ENCODE measurements at regions not wholly inside any gene's neighbourhood (a gene's known extent, or its start where the extent isn't known, plus 50 kb on each side); places are given as distances from the start of the nearest gene placed in this dataset.

DNA sequence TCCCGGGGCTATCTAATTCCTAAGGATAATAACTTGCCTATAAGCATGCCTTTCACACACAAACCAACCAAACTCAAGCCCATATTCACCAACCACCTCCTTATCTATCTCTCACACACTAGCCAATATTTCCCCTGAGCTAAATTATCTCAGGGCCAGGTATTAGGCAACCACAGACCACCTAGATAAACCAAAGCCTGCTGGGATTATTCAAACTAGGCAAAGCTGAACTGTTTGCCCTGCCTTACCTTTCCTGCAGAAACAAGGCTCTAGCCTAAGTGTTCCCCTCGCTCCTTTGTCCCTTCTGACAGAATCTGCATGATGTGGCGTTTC lies 114.7 kb upstream of the EEA1 start:
- no peak for DNase-seq

- no peak for DNase-seq
Measured at GRCh38 chr12:93047118-93047517, 118.0 kb upstream of the EEA1 start.

GRCh38 chr12:93048656-93049055 lies 119.6 kb upstream of the EEA1 start:
- no peak for DNase-seq

DNA sequence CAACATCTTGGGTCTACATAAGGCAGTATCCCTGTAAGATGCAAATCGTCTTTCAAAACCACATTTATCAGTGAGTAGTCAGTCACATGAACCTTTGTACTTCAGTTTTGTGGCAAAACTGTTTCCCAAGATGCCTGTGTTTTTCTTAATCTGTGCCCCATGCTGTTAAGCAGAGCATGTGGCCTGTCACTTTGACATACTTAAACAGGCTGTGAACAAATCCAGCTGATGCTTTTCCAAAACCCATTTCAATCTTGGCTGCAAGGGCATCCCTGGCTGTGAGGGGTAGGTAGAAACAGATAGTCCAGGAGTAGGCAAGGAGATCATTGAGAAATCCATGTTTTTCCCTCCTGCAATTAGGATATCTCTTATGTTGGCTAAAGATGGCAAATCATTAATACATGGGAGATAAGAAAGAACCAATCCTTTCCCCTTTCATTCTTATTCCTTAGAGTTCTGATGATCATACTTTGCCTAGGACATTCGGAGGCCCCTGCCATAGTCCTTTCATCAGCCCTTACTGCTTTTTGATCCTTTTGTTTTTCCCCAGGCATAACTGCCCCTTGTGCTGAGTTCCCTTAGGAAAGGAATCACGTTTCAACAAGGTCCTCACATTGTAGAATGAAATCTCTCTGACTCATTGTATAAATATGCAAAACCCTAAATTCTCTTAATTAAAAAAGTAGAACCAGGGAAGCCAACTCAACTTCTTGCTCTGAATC lies 121.1 kb upstream of the EEA1 start:
- no peak for DNase-seq

DNA sequence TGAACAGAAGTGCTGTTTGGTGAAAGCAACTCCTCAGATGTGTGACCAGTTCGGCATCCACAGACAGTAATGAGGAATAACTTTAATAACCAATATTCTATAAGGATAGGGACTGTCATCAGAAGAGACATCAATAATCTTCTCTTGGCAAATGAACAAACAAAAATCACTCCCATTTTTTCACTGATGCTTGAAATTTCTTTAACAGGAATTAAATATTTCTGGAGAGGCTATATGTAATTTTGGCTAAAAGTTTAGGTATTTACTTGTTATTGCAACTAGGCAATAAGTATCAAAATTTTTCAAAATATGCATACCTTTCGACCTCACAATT lies 121.6 kb upstream of the EEA1 start:
- no peak for DNase-seq

DNA sequence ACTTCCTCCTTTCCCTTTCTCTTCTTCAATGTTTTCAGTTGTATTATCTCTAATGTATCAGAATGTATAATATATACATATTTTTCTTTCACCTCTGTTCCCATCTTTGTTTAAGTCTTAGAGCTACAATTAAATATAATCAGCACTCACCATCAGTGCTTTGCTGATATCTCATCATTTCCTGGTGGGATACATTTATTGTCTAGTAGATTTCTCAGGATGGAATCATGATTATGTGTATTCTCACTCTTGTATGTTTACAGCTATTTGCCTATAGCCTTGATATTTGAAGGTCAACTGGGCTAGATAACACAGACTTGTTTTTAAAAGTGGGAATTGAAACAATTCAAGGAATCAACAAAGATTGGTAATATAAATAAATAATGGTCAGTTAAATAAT lies 124.9 kb upstream of the EEA1 start:
- DNase-seq: no peak

DNA sequence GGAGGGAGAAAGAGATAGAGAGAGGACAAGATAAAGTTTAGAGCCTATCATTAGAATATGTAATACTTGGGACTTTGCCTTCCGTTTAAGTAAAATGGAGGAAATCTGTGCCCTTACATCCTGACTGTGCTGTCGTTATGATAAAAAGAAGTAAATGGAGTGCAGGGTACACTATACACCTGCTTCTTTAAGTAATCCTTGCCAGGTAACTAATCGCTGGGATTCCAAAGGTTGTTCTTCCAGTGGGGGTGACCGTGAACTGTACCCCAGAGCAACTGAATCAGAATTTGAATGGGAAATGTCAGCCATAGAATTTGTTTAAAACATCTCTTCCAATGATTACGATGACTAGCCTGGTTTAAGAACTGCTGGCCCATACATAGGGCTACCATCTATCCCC lies 126.1 kb upstream of the EEA1 start:
- DNase-seq: no peak

GRCh38 chr12:93056971-93057535 lies 128.0 kb upstream of the EEA1 start:
- DNase-seq: no peak

GRCh38 chr12:93058280-93058679 lies 129.2 kb upstream of the EEA1 start:
- DNase-seq: no peak

DNA sequence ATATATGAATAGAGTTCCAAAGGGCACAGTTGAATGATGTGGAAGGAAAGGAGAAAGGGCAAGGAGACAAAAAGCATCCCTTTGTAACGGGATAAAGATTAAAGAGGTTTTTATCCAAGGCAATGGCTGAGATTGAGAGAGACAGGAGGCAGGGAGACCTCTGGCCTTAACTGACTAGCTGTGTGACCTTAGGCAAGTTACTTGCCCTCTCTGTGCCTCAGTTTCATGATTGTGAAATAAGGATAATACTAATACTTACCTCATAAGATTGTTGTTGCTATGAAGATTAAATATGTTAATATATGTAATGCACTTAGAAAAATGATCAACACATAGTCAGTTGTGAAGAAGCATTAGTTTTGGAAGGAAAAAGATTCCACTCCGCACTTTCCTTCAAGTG lies 130.2 kb upstream of the EEA1 start:
- no peak for DNase-seq

DNA sequence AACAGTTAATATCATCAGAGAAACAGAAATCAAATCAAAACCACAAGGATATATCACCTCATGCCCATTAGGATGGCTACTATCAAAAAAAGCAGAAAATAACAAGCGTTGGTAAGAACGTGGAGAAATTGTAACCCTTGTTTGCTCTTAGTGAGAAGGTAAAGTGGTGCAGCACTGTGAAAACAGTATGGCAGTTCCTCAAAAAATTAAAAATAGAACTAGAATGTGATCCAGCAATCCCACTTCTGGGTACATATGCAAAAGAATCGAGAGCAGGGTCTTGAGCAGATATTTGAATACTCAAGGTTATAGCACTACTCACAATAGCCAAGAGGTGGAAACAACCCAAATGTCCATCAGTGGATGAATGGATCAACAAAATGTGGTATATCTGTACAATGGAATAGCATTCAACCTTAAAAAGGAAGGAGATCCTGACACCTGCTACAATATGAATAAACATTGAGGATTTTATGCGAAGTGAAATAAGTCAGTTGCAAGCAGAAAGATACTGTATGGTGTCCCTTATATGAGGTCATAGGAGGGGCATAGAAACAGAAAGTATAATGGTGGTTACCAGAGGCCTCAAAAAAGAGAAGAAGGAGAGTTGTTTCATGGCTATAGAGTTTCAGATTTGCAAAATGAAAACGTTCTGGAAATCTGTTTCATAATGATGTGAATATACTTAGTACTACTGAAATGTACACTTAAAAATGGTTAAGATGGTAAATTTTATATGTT lies 131.0 kb upstream of the EEA1 start:
- DNase-seq: no peak

DNA sequence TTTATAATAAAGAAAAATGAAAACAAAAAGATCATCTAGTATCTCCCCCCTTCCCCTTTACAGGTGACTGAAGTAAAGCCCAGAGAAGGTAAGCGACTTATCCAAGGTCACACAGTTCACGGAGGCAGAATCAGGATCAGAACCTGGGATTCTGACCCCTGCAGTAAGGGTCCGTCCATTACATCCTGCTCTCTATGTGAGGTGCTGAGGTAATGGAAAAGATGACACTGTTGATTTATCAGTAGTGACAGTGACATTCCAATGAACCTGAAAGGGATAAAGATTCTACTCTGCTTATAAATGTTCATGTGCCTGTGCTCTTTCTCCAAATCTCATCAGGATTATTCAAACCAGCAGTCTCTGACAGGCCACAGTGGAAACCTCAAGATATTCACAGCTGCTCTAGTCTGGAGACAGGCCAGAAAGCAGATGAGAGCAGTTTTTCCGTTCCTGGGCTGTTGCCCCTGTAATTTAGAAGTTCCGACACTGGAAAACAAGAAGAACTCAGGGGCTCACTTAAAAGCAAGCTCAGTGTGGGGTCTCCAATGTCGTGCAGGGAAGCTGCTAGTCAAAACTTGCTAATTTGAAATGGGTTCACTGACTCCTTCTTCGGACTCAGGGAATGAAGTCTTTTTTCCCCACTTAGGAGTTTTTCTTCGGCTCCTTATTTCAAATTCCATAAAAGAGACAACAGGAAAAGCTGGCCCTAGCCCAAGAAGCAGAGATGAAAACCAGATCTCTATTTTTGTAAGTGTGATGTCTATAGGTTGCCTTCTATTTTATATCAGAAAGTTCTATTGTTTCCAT lies 131.8 kb upstream of the EEA1 start:
- no peak for DNase-seq

DNA sequence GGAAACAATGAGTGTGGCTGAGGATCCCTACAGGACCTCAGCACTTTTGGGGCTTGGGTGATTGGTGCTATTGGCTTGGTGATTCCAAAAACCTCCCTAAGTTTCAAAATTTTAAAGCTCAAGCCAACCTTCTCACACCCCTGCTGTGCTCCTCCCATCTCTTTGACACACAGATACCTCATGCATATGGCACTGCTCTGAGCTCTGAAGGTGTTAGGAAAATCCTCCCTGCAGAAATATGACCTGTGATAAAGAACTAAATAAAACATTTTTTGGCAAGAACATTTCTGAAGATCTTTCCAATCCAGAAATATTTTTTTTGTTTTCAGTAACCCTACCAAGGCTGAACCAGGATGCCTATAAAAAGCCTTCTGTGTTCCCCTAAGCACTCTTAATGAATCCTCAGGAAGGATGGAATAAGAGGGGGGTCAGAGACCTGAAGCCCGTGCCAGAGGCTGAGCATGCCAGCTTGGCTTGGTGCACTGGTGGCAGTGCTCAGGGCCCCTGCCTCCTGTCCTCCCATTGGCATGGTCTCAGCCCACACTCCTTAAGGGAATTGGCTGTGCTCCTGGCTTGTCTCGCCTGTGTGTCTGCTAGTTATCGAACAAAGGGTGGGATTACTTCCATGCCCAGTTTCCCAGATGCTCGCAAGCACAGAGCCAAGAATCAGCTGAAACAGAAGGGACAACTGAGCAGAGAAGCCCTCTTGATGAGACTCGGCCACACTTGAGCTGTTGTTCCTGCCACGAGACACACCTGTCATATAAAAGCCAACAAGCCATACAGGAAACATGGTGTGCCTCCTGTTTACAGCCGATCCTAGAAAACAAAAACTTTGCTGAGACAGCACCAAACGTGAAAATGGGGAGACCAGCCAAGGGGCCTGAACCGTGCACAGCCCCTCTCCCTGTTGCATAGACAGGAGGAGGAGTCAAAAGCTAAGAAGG lies 132.7 kb upstream of the EEA1 start:
- DNase-seq: no peak

DNA sequence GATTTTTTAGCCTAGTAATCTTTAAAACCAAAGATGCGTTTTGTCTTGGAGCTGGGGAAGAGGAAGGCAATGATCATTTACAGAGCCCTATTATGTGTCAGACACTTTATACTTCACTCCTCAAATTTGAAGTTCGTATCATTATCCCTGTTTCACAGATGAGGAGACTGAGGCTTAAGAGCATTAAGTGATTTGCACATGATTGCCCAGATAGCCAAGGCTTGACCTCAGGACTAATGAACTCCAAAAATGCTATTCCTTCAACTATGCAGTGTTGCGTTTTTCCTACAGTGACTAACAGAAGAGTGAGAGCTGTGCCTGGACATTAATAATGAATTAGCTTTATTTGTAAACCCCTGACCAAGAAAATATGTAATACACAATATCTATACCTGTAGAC lies 136.8 kb upstream of the EEA1 start:
- DNase-seq: no peak

GRCh38 chr12:93072340-93072739 lies 143.2 kb upstream of the EEA1 start:
- no peak for DNase-seq

- no peak for DNase-seq
Measured at GRCh38 chr12:93073324-93073723, 144.2 kb upstream of the EEA1 start.

- no peak for DNase-seq
Measured at GRCh38 chr12:93078059-93078458, 149.0 kb upstream of the EEA1 start.

DNA sequence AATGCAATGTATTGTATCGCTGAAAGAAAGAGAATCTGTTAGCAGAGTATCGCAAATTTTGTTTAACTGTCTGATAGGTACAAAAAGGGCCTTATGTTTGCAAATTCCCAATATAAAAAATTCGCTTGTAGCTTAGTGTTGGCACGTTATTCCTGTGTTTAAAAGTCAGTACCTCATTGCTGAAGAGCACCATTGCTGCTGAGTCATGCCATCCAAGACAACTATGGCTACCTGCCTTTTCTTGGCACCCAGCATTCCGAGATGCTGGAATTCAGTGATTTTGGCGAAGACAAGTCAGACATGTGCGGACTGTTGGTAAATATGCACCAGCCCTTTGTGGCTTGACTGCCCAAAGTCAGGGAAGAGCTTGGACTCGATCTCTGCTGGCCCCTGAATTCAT lies 149.5 kb upstream of the EEA1 start:
- no peak for DNase-seq

DNA sequence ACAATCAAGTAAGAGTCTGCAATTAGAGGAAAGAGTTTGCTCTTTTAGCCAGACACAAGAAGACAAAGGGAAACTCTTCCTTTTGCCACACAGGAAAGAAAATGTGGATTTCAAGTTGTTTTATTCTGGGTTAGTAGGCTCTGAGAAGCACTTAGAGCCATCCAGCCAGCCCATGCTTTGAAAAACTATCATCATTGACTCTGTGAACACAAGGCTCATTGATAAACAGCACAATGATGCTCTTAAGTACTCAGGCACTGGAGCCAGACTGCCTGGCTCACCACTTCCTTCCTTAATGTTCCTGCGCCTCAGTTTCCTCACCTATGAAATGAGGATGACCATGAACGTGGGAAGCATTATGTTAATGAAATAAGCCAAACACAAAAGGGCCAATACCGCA lies 150.2 kb upstream of the EEA1 start:
- DNase-seq: no peak

DNA sequence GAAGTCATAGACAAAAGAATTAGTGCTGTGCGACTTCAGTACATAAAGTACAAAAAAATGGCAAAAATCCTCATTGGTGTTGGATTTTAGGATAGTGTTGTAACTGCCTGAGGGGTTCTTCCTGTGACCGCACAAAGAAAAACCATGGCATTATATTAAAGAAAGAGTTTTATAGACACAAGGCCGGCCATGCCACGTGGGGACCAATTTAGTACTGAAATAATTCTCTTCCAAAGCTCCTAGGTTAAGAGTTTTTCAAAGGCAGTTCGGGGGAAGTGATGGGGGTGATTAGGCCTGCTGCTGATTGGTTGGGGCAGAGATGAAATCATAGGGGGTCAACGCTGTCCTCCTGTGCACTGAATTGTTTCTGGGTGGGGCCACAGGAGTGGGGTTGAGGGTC lies 150.9 kb upstream of the EEA1 start:
- DNase-seq: no peak

GRCh38 chr12:93080452-93080851 lies 151.4 kb upstream of the EEA1 start:
- no peak for DNase-seq

- DNase-seq: no peak
Measured at GRCh38 chr12:93080994-93081809, 152.1 kb upstream of the EEA1 start.

Data from KG1 (cell line).